ENCODE measurements at regions not wholly inside any gene's neighbourhood (a gene's known extent, or its start where the extent isn't known, plus 50 kb on each side); places are given as distances from the start of the nearest gene placed in this dataset.

DNA sequence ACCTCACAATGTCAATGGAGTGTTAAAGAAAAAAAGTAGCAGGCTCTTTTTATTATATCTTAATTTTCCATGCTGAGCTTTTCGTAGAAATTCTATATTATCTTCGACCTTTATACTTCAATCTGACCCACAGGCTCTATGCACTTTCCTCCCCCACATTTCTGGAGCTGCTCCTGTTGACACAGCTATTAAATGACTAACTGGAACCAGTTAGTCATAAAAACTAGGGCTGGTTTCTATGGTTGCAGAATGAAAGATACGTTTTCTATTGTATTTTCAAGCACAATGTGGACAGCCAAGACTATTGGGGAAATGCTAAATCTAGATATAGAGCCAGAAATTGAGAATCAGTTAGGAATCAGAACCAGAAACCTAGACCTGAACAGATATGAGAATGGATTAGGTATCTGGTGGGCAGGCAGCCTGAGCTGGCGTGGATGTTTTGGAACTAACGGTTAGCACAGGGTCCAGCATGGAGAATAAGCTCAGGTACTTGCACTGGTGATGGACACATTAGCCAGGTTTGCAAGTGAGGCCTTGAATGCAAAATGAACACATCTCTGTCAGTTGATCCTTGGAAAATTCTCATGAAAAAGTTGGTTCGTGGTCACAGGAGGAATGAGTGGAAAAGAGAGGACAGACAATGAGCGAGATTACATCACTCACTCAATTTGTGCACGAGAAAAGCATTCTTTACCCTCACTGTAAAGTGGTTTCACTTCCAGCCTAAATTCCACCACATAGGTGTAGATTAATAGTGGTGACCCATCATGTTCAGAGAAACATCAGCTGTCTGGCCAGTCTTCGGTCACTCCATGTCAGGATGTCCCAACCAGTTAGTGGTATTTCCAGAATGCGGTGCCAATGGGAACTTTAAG is 144.6 kb upstream of the EPHA4 start:
- peak; percentile 63 for DNase-seq (ENCODE audit: low read depth)
- TF ChIP-seq, protein P1, sequence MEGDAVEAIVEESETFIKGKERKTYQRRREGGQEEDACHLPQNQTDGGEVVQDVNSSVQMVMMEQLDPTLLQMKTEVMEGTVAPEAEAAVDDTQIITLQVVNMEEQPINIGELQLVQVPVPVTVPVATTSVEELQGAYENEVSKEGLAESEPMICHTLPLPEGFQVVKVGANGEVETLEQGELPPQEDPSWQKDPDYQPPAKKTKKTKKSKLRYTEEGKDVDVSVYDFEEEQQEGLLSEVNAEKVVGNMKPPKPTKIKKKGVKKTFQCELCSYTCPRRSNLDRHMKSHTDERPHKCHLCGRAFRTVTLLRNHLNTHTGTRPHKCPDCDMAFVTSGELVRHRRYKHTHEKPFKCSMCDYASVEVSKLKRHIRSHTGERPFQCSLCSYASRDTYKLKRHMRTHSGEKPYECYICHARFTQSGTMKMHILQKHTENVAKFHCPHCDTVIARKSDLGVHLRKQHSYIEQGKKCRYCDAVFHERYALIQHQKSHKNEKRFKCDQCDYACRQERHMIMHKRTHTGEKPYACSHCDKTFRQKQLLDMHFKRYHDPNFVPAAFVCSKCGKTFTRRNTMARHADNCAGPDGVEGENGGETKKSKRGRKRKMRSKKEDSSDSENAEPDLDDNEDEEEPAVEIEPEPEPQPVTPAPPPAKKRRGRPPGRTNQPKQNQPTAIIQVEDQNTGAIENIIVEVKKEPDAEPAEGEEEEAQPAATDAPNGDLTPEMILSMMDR (conservative IDR thresholded peaks at IDR 0.05; ENCODE audit: control insufficient read depth, insufficient read depth, low read depth, low read length), result no peak
- H3K4me3 ChIP-seq (ENCODE audit: control insufficient read depth, low read depth, low read length), result no peak overlapping the region

DNA sequence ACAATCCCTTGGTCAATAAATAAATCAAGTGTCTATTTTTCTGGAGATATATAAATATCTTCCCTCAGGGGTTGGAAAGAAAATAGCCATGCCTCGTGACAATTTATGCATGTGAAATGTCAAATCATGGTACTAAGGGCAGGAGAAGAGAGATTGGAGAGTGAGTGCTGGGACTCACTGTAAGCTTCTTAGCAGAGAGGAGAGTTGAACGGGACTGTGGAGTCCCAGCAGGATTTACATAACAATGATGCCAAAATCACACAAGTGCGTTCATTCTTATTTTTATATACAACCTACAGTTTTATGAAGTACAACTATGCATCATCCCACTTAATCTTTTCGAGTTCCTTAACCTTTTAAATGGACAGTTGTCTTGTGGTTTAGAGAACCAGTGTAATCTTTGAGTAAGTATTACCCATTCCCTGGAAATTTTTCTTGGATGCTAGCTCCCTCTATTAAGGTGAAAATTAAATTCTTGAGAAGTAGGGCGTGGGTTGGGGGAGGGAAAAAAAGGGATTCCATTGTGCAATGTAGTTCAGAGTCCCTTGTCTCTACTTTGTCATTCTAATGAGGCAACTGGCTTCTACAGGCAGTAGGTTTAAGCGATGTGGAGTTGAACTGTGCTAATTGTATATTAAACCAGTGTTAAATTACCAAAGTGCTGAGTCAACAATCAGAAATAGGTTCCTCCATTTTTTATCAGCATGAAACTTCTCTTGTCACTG is 143.6 kb upstream of the EPHA4 start:
- TF ChIP-seq, protein P1 (conservative IDR thresholded peaks at IDR 0.05; ENCODE audit: control insufficient read depth, insufficient read depth, low read depth, low read length), result no peak
- no peak overlapping the region for H3K4me3 ChIP-seq (ENCODE audit: control insufficient read depth, low read depth, low read length)
- DNase-seq (ENCODE audit: low read depth), result no peak

DNA sequence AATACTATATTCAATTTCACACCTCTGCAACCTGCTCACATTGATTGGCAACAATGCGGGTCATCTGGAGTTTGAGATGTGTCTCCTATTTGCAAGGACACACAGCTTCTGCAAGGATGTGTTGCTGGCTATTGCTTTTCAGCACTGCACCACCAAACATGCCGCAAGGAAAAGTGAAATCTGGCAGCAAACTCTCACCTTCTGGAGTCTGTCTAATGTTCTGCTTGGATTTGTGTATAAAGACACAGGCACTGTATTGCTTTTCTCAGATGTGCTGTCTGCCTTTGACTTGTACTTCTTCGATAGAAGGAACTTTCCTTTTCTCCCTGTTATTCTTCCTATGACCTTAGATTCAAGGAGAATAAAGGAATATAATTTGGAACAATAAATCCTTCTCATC is 138.6 kb upstream of the EPHA4 start:
- no peak overlapping the region for H3K4me3 ChIP-seq (ENCODE audit: control insufficient read depth, low read depth, low read length)
- no peak for DNase-seq (ENCODE audit: low read depth)
- TF ChIP-seq, protein P1 (conservative IDR thresholded peaks at IDR 0.05; ENCODE audit: control insufficient read depth, insufficient read depth, low read depth, low read length), result no peak

DNA sequence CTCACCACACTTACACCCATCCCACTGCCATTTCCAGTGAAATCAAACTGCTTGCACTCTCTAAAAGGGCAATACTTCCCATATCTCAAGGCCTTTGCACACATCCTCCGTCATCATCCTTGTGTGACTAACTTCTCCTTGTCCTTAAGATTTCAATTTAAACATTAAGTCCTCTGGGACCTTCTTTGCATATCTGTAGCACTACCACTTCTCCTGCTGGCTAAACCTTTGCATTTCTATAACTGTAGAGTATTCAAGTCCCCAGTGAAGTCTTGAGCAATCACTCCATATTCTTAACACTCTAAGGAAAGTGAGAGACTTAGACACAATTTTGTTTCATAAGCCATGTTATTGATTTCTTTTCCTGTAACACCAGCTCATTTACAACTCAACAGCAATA is 136.8 kb upstream of the EPHA4 start:
- TF ChIP-seq, protein P1 (conservative IDR thresholded peaks at IDR 0.05; ENCODE audit: control insufficient read depth, insufficient read depth, low read depth, low read length), result no peak
- DNase-seq (ENCODE audit: low read depth), result no peak
- no peak overlapping the region for H3K4me3 ChIP-seq (ENCODE audit: control insufficient read depth, low read depth, low read length)

DNA sequence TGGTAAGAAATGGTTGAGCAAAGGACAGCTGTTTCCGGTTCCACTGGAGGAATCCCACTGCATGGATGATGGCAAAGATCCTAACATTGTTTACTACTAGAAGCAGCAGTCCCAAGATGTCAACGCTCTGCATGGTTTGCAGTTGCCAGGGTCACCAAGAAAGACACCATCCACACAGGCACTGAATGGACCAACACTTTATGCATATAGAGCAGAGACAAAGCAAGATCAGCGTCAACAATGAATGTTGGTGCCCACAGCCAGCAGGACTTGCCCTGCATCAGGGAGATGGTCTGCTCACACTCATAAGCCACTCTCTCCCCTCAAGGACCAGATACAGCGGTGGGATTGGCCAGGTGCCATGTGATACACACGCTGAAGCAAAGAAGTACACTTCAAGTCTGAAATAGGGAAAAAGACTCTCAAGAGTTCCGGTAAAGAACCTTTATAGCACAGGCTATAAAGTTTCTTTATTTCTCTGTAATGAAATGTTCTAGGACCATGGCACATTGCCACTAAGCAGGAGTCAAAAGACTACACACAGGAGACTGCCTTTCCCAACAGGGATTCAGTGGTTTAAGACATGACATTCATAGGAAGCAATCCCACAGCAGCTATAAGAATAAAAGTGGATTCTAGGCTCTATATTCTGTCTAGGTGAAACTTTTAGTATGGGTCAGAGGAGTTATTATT is 133.2 kb upstream of the EPHA4 start:
- TF ChIP-seq, protein P1 (conservative IDR thresholded peaks at IDR 0.05; ENCODE audit: control insufficient read depth, insufficient read depth, low read depth, low read length), result no peak
- DNase-seq (ENCODE audit: low read depth), result no peak
- no peak overlapping the region for H3K4me3 ChIP-seq (ENCODE audit: control insufficient read depth, low read depth, low read length)

DNA sequence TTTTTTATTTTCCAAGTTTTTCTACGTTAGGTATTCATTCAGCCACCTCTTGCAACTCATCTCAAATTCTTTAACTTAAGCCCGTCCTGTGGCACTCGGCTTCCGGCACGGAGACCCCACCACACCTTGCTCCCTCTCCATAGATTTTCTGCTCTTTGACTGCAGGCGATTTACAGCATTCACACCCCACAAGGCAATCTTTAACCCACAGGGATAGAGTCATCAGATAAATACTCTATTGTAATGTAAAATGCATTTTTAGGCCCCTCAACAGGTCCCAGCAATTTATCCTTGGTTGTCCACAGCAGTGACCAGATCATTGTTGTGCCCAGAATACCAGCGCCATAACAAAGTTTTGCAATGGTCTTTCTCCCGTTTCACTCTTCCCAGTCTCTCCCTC is 132.3 kb upstream of the EPHA4 start:
- H3K4me3 ChIP-seq (ENCODE audit: control insufficient read depth, low read depth, low read length), result no peak overlapping the region
- TF ChIP-seq, protein P1 (conservative IDR thresholded peaks at IDR 0.05; ENCODE audit: control insufficient read depth, insufficient read depth, low read depth, low read length), result no peak
- DNase-seq (ENCODE audit: low read depth), result no peak
